NCI-H2227 (cell line): ENCODE measurements at regions not wholly inside any gene's neighbourhood (a gene's known extent, or its start where the extent isn't known, plus 50 kb on each side); places are given as distances from the start of the nearest gene placed in this dataset.

Experiments
- DNase-seq: peaks from one replicate; lab custom pipeline; 2025; ENCODE audit not compliant: unreplicated experiment; lab: John Stamatoyannopoulos, UW

DNA sequence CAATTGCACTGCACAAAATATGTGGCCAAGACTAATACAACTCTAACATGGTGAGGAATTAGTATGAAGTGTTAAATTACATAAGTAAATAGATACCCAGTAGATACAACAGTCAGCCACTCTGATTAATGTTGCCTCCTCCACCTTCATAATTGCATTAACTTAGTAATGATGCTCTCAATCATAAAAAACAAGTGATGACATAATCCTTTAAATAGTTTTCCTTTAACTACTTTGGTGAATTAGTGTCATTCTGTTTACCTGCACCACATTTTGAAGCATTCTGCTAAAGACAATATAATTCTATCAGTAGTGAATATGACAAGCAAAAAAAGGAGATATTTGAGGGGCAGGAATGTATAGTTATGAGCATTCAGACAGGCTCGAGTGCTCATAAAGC is 265.9 kb upstream of the SLC24A2 start:
- DNase-seq: no peak

DNA sequence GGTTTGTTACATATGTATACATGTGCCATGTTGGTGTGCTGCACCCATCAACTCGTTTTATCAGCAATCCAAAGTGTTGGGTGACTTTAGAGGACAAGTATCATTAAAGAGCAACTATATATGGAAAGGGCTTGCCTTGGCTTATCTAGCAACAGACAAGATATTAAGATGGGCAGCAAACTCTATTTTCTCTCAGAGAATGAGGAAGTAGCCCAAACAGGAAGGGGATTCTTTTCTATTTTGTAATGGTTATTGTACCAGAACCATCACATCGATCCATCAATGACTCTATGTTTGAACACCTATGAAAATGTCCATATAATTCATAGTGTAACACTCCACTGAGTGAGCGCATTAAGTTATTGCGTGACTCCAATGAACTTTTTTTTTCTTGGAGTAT is 260.1 kb upstream of the SLC24A2 start:
- no peak for DNase-seq

DNA sequence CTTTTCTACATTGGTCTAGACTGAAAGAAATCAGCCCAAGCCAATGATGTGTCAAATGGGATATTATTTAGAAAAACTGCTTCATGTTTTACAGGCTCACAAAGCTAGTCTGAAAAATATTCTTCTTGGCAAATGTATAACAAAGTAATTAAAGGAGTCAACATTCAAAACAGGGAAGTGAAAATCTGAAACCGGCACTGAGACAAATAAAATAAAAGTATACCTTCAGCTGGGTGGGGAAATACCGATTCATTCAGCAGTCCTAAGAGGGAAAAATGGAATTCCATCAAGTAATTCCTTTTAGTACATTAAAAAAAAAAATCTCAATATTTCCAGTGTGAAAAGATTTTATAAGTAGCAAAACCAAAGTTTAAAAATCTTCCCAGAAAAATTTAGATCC is 259.6 kb upstream of the SLC24A2 start:
- DNase-seq: no peak

GRCh38 chr9:20044686-20045085 is 255.8 kb upstream of the SLC24A2 start:
- DNase-seq: no peak

GRCh38 chr9:20043461-20043860 is 254.6 kb upstream of the SLC24A2 start:
- DNase-seq: no peak

- DNase-seq: no peak
Observed at GRCh38 chr9:20043035-20043434, 254.2 kb upstream of the SLC24A2 start.

DNA sequence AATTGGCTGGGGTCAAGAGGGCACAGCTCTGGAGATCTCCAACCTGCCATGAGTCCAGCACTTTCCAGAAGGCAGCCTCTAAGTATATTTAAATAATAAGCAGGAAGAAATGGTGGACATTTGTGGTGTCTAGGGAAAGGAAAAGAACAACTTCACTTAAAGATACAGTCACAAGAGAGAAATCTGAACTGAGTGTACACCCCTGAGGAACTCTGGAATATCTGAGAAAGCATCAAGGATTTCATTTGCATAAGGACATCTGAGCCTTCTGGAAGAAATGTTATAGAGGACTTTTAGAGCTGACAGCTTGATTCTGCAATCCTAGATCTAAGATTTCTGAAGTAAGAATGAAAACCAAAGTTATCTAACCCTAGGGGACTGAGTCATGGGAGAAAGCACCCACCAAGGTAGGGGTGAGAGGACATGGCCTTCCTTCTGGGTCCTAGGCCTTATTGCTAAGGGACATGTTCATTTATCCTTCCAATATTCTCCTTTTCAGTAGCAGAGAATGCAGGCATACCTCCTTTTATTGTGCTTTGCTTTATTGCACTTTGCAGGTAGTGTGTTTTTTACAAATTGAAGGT is 253.4 kb upstream of the SLC24A2 start:
- no peak for DNase-seq

DNA sequence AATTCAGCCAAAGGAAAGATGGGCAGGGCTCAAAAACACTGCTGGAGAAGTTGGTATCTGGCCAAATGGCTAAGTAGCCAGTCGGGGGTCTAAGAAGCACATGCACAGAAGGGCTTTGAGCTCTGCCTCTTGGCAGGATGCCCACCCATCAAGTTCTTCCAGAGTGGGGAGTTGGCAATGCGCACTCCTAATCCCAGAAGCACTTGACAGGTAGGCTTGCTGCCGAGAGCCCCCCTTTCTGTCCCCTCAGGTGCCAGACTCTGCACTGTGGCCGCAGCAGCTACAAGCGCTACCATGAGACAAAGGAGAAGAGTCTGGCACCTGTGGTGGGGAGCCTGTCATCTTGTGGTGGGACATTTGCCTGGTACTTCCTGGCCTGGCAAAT is 252.9 kb upstream of the SLC24A2 start:
- DNase-seq: peak; percentile 69

GRCh38 chr9:20040991-20041696 is 252.3 kb upstream of the SLC24A2 start:
- DNase-seq: peak; percentile 11

- no peak for DNase-seq
Observed at GRCh38 chr9:20037699-20038098, 248.9 kb upstream of the SLC24A2 start.

- DNase-seq: no peak
Observed at GRCh38 chr9:20033511-20033910, 244.7 kb upstream of the SLC24A2 start.

DNA sequence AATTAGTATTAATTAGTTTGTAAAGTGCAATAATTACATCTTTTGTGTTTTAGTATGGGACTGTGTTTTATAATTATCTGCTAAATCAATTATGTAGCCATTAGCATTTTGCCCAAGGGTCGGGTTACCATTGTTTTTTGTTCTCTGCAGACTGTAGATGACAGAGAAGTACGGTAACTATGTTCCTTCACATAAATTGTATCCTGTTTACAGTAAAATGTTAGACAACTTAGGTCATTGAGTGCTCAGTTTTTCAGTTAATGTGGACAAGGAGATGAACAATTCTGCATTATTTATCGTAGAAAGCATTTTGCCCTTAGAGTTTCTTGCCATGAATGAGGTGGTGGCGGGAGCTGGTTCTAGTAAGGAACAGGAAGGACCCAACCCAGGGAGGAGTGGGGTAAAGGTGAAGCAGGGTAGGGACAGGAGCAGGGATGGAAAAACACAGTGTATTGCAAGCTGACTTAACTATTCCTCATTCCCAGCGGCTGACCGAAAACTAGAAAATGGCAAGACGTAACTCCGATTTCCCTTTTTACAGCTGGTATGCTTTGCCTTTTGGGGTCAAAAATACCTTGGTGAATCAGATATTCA is 243.7 kb upstream of the SLC24A2 start:
- no peak for DNase-seq

- DNase-seq: no peak
Observed at GRCh38 chr9:20031836-20032235, 243.0 kb upstream of the SLC24A2 start.

DNA sequence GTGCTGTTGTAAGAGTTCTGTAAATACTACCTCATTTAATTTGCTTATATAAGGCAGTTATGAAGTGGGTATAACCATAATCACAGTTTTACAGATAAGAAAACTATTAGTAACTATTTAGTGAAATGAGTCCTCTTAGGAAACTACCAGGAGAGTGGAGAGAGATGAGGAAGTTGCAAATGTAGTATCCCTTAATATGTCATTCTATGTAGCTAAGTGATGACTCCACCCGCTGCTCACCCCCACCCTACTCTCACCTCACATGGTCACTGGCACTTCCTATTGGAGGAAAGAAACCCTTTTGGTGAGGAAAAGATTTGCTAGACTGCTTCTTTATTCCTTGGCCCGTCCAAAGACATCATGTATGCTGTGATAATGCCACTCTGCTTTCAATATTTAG is 241.8 kb upstream of the SLC24A2 start:
- DNase-seq: no peak

- DNase-seq: no peak
Observed at GRCh38 chr9:20030221-20030620, 241.4 kb upstream of the SLC24A2 start.

DNA sequence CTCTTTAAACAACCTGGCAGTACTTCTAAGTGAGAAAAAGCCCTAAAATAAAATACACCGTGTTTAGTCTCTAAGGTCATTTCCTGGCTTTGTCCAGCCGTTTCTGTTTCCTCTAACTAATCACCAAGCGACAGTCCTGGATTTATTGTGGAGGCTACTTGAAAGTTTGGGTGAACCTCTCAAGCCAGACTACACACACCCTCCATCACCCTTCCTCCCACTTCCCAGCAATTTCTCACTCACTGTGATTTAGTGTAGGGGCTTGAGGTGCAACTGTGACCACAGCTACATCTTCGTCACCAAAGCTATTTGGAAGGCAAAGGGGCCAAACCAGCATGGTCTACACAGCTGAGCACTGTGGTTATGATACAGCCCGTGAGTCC is 240.0 kb upstream of the SLC24A2 start:
- no peak for DNase-seq

DNA sequence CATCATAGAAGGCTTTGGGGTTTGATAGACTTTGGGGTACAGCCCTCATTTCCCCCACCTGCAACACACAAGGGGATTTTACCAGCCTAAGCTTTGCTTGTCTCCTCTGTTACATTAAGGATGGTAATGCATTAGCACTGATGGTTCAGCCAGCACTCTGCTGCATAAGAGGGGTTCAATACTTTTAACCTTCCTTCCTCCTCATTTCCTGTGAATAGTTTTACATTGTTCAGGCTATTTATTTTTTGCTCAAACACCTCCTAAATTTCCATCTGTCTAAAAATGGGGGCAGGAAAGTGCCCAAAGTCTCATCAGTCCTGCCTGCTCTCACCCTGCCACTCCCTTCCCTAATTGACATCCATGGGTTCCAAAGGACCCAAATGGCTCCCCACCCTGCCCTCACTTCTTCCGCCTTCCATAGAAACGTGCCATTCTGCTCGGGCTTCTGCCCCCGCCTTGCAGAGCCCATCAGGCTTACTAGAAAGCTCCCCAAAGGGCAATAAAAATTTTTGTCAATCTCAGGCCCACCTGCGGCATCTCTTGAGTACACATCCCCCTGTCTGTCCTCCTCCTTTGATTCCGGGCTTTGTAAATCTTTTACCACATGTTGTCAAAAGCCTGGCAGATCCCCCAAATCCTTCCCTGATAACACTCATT is 239.5 kb upstream of the SLC24A2 start:
- no peak for DNase-seq

- DNase-seq: no peak
Observed at GRCh38 chr9:20023961-20024571, 235.2 kb upstream of the SLC24A2 start.

GRCh38 chr9:20023210-20023905 is 234.5 kb upstream of the SLC24A2 start:
- DNase-seq: no peak

- no peak for DNase-seq
Observed at GRCh38 chr9:20022410-20022809, 233.6 kb upstream of the SLC24A2 start.

DNA sequence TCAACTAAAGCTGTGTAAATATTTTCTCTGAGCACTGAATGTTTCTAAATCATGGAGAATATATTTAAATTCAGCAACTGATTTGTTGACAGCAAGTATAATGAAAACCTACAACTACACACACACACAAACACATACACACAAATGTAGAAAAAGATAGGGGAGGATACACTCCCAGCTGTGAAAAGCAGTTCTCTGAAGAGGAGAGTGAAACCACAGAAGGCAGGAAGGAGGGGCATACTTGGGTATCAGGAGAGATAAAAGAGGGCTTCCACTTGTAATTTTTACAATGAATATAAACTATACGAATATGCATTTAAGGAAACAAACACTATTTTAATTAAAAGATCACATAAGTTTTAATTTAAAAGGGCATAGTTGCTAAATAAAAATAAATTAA is 227.8 kb upstream of the SLC24A2 start:
- no peak for DNase-seq
